Peyer's patch (tissue), 4 donors: ENCODE measurements at regions not wholly inside any gene's neighbourhood (a gene's known extent, or its start where the extent isn't known, plus 50 kb on each side); places are given as distances from the start of the nearest gene placed in this dataset.

Source experiments
- POLR2A ChIP-seq, 2 donors: fragments of 450-650 bp; IDR thresholded peaks; one replicate each; pipeline ENCODE4 v1.5.1; 2017; ENCODE audit warnings: antibody characterized with exemption in 2 of 2, mild to moderate bottlenecking in 2 of 2, moderate library complexity in 2 of 2
- TF ChIP-seq, protein P1 (sequence below), 6 experiments: fragments of 450-650 bp in 4 of 6; fragments of 200-600 bp in 2 of 6; sonication (generic) in 1 of 6; IDR thresholded peaks; one replicate each; pipeline ENCODE4 v1.5.1; 2017 to 2019; ENCODE audit warnings: antibody characterized with exemption in 6 of 6, mild to moderate bottlenecking in 3 of 6, moderate library complexity in 1 of 6

DNA sequence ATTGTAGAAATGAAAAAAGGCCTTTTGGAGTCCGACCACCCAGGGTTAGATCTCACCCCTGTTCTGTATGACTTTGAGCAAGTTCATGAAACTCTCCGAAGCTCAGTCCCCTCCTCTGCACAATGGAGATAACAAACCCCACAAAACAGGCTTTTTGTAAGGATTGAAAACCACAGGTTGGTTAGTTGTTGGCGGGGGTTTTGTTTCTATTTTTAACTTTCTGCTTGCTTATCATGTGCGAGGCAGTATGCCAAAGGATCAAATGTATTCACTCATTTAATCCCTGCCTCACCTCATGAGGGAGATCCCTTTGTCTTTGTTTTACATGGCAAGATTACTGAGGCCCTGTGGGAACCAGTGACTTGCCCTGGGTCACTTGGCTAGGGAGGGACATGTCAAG lies 539.1 kb downstream of the CDK5RAP2 start:
- TF ChIP-seq, protein P1, sequence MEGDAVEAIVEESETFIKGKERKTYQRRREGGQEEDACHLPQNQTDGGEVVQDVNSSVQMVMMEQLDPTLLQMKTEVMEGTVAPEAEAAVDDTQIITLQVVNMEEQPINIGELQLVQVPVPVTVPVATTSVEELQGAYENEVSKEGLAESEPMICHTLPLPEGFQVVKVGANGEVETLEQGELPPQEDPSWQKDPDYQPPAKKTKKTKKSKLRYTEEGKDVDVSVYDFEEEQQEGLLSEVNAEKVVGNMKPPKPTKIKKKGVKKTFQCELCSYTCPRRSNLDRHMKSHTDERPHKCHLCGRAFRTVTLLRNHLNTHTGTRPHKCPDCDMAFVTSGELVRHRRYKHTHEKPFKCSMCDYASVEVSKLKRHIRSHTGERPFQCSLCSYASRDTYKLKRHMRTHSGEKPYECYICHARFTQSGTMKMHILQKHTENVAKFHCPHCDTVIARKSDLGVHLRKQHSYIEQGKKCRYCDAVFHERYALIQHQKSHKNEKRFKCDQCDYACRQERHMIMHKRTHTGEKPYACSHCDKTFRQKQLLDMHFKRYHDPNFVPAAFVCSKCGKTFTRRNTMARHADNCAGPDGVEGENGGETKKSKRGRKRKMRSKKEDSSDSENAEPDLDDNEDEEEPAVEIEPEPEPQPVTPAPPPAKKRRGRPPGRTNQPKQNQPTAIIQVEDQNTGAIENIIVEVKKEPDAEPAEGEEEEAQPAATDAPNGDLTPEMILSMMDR (IDR thresholded peaks at IDR 0.05): no peak
- no peak for TF ChIP-seq POLR2A (IDR thresholded peaks at IDR 0.05)
